HG02870 (cell line): ENCODE measurements at regions not wholly inside any gene's neighbourhood (a gene's known extent, or its start where the extent isn't known, plus 50 kb on each side); places are given as distances from the start of the nearest gene placed in this dataset.
A peak's percentile ranks its signal among the peaks of the same experiment; 100 is the strongest.

Experiments
- ATAC-seq: cut with Tn5 transposase; IDR thresholded peaks from one replicate; pipeline ENCODE4 v1.9.1; 2021; ENCODE audit warnings: mild to moderate bottlenecking, moderate library complexity; ENCODE audit not compliant: unreplicated experiment

DNA sequence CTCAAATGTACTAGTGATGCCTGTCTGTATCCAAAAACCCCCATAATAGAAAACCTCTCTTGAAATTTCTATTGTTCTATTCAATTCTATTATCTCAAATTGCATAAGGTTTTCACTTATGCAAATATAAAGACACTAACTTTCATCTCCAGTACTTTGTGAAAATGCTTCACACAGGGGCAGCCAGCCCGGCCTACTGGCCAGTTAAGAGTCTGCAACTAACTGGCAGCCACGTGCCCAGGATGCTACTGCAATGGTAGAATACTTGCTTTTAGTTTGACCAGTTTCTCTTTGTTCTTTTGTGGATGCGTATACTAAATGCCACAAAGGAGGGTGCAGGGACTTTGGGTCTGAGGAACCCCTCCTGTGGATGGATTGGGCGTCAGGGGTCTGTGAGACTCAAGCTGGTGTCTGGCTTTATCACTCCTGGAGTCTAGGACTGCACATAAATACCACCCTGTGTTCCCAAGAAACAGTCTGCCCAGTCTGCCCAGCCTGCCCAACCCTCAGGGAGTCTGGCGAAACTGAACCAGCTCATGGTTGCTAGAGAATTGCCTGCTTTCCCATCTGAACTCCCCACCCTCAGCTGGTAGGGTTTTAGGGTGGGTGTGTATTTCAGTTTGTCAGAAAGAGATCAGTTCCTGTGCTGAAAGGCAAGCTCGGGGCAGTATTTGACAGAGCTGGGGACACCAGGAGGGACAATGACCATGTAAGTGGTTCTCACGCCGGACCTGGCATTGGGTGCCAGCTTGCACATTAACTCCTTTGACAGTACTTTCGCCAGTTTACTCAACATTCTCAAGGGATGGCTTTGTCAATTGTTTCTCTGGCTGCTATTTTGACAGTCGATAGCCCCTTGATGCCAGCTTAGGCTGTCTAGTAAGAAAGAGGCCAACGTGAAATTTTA is 558.2 kb upstream of the JAG1 start:
- no peak for ATAC-seq

DNA sequence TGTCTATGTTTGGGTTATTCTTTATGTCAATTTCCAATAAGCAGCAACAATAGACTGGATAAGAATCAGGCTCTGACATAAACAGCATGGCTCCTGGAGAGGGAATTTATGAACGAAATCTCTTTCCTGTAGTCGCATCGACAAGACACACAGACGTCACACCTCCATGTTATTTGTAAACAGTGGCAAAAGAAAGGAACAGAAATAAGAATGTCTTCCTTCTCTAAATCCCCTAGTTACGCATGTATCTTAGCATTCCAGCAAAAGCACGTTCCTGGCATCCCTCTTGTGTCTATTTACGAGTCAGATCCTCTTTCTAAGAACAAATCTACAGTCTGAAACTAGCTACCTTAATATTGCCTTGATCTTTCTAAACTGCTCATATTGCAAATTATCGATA is 559.1 kb upstream of the JAG1 start:
- no peak for ATAC-seq

DNA sequence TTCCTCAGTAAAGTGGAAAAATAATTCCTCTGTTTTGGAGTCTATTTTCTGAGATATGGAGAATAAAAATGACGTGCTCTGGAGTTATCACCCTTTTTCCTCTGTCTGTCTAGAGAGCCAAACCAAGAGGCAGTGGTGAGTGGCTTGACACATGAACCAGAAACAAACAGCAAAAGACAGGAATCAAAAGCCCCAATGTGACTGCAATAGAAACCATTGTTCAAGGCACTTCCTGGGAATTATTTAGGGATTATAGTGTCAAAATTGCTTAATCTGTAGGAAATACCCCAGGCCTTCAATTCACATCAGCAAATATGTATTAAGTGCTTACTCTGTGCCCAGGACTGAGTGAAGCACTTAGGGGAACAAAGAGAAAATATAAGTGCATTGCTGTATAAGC is 560.4 kb upstream of the JAG1 start:
- ATAC-seq, result no peak

DNA sequence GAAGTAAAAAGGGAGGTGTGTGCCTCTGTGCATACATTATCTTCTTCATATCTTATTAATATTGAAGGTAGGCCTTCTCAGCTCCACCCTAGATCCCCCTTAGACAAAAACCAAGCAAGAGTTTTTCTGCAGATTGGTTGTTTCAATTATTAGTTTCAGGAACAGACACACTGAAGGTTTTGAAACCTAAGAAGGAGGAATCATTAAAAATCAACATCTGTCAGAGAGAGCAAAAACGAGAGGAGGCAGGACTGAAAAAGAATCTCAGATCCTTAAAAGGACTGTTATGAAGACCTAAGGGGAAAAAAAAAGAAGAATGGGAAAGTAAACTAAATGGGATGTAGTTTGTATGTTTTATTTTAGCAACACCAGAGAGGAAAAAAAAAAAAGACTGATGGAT is 560.8 kb upstream of the JAG1 start:
- no peak for ATAC-seq

DNA sequence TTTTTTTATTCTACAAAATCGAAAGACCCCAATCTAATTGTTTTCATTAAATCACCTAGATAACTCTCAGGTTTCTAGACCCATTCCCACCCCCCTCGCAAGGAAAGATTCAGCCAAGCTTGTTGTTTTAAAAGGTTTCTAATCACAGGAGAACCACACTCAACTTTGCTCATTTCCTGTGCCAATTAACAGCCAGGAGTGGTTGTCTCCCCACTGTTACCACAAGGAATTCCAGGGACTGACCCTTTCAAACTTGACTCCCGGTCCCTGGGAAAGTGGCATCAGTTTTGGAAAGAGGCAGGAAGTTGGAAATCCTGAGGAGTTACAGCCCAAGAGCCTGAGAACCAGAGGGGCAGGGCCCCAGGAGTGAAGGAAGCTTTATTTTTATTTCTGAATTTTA is 561.3 kb upstream of the JAG1 start:
- ATAC-seq, result no peak

DNA sequence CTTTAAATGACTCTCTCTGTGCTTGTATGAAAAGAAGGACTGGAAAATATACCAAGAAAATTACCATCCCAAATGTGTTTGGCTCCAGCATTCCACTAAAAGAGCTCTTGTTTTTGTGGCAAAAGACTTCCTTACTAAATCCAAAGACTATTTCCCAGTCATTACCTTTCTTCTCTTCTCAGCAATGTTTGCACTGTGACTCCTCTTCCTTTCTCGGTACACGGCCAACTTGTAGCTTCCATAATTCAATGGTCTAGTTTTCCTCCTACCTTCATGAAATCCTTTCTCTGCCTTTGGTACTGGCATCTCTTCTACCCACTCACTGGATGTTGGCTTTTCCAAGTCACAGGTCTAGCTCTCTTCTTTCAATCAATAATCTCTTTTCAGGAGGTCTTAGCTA is 568.5 kb upstream of the JAG1 start:
- ATAC-seq, result no peak

DNA sequence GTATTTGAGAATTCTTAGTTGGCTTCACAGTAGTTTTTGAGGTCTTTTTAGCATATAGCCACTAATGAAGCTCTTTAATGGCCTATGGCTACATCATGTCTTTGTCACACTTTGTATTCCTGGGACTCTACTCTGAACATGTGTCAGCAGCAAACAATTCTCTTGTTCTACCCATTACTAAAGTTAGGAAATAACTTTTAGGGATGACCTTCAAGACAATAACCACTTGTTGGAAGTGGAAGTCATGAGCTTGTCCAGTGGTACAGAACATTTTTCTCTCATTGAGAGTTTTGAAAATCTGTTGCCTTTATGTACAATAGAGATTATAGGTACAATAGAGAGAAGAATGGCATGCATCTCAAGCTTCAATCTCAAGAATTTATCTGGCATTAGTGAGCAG is 571.6 kb upstream of the JAG1 start:
- ATAC-seq, result no peak

DNA sequence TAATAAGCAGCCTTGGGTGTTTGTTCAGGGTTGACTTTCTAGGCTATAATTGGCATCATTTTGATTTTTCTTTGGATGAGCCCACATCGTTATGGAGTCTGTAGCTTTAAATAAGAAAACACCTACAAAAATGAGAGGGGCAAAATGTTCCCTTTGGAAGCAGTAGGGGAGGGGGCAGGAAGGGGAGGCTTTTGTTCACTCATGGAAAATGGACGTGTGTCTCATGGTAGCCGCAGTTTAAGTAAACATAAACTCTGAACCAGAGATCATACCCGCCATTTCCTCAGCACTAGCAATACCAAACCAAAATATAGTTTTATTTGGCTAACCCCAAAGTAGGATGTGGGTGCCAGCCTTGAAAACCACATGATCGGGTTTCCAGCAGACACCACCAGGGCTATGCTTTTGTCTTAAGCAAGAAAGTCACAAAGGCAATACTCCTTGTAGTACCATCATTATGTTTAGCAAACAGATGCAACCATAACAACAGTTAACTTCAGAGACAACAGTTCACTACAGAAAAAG is 572.5 kb upstream of the JAG1 start:
- ATAC-seq, result no peak

DNA sequence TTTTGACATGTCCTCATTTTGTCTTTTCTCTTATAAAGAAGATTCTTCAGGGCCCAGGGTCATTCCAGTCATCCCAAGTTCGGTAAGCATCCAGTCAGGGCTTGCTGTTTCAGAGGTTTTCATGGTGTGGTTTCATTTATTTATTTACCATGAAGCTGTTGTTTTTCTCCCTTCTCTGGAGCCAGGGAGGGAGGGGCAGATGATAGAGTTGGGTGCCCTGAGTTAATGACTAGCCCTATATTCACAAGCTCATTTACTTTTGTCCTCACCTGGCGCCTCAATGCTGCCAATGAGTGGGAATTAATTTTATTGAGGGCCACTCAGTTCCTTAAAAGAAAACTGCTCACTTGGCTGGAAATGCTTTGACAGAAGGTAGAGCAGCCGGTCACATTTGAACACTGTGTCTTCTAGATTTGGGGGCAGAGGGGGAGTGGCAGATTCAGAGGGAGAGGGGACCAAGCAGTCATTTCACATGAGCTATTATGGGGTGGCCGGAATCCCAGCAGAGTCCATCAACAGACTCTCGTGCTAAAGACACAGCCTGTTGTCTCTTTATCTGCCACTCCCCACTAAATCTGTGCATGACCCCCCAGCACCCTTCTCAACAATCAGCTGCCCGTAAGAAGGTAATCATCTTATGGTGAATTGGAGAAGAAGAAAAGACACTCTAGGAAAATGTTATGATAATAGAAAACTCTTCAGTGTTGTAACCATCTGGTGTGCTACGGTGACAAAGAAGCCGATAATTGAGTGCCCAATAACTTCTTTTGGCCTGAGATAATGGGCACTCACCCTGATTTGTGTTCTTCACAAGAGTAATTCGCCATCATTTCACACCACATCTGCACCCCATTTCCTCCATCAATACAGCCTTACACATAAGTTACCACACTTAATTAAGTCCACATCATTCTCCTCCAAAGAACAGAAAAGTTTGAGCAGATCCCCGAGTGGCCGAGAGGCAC is 573.5 kb upstream of the JAG1 start:
- ATAC-seq, result no peak

DNA sequence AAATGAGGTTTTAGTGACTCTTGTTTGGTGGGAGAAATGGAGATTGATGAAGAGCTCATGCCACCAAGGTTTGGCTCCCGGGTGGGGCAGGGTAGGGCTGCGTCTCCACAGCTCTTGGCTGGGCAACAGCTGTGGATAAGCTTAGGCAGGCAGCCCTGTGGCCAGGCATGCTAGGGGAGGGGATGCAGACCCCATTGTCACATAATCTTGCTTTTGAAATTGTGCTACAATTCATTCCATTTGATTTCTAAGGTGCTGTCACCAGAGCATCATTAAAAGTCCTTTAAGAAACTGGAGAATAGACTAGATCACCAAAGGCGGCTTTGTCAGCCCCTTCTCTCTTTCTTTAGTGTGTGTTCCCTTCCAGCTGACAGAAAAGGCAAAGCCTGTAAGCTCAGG is 574.2 kb upstream of the JAG1 start:
- ATAC-seq, result no peak

DNA sequence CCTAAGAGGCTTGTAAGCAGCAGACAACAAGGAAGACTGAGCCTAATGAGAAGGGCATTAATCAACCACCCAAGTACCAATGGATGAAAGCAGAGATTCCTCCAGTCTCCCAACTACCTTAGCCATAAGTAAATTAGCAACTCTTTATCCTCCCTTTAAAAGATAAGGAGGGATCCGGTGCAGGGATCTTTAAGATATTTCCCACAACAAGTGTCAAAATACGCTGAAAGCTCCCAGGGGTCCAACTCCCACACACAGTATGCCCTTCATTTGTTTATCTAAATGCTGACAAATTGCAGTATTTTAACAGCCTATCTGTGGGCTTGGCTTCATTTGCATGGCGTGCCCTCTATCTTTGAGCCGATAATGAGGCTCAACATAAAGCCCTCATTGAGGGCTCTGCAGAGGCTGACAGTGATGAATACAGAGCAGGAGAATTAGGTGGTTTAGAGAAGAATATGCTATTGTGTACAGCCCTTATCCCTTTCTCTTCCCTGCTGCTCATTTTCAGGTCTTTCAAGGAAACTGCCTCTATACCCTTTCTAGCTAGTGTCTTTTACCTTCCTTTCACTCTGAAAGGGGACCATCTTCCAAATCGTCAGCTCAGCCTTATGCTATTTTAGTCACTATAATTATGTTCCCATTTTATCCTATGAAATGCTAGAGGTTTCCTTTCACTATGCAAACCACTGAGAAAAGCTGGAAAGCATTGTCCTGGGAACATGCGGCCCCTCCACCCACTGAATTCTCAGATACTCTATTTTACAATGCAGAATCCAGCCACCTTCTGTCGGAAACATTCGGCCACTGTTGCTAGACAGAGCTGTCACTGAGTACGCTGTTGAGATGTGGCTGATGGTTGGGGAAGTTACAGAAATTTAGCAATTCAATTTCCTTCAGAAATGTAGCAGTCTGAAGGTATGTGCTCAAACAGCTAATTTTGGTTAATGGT is 575.2 kb upstream of the JAG1 start:
- no peak for ATAC-seq

DNA sequence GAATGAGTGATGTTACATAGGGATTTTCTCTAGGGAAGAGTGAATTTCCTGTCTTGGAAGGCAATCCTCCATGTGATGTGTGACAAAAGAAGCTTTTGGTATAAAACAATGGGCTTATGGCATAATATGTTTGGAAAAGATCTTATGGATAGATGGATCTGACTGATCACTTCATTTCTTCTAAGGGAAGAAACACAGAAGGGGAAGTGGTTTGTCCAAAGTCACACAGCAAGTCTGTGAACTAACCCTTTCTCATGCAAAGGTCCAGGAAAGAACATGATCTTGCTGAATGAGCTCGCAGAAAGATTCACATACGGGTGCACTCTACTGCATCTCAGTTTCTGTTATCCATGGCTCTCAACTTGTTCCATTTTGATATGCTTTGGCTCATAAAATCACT is 575.9 kb upstream of the JAG1 start:
- no peak for ATAC-seq

DNA sequence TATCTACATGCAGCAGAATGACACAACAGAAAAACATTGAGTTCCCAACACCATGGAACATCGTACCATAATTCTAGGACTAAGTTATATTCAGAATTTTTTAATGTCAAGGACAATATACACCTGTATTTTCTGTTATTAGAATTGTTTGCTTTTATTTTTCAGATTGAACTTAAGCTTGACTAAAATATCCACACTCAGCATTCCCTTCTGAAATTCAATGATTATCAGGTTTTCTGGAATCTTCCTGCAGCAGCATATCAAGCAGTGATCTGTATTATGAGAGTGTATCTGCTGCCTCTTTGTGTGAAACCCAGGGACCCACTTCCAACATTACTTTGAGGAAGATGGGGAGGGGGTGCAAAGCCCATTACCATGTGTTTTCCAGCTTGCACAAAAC is 578.6 kb upstream of the JAG1 start:
- ATAC-seq, result no peak

DNA sequence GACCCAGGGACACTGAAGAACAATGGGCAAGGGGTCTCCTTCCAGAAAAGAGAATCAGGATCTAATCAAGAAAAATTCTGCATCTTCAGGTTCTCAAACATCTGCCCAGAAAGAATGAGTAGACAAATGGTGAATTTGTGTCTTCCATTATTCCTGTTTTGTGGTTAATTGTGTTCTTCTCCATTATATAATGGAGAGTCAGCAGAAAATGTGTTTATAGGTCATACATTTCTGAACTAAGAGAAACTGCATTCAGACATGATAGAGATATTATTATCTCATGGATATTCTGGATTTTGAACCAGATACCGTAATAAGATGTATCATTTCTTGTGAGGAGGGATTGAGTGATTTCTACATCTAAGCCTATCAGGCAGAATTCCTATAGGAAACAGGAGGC is 581.7 kb upstream of the JAG1 start:
- no peak for ATAC-seq

DNA sequence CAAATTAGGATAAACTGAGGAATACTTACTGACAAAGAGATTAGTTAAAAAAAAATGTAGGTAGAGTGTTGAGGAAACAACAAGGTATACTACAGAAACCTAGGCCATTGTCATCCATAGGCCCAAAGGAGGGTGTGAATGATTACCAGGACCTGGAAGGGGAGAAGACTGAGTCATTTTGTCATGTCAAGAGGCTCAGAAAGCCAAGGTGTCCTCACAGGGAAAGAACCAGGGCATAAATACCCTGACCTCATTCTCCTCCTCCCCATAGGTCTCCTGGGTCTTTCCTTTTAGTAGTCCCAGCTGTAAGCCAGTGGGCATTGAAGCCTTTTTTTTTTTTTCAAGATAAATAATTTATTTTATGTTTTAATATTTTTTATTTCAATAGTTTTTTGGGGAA is 582.1 kb upstream of the JAG1 start:
- ATAC-seq, result no peak

DNA sequence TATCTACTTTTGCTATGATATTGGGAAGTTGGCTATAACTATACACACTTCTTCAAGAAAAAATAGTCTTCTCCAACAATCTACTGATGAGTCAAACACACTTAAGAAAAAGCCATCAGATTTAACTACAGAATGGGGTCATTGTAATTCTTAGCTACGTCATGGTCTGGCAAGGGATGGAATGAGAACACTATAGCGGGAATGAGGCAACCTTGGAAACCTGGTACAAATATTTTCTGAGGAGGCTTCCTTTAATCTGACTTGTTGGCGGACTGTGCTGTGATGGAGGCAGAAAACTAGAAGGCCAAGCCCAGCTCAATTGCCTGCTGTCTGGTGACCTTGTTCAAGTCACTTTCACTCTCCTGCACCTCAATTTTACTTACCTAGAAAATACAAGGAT is 586.8 kb upstream of the JAG1 start:
- ATAC-seq, result no peak

DNA sequence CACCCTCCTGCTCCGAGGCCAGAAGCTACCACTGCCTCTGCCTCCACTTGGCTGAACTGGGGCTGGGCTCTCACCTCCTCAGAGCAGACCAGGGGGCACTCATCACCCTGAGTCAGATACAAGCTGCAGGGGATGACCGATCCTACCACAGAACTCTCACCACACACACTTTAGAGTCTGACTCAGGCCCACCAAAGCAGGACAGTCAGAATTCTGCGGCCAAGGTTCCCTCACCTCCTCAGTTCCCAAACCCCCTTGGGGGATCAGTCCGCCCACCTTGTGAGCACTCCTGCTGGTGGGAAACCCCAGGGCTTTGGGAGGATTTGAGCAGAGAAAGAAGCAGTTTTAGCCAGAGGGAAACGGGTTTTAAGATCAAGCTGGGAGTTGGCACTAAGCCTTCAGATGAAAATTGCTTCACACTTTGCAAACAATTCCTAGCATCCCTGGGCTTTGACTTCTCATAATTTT is 587.8 kb upstream of the JAG1 start:
- peak; percentile 55 for ATAC-seq

DNA sequence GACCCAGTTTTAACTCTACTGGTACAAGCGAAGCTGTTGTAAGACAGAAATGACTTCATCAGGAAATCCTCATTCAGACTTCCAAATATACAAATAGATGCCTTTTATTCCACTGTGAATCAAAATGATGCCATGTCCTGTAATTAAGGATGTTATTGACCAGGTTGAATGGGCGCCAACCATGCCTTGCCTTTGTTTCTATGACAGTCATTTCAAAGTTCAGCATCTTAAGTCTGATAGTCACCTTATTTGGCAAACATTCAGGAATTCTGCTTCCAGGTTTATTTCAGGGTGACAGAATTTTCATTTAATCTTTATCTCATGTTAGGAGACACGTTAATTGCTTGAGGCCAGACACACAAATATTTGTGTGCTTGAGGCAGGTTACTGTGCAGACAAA is 592.8 kb upstream of the JAG1 start:
- ATAC-seq, result no peak

DNA sequence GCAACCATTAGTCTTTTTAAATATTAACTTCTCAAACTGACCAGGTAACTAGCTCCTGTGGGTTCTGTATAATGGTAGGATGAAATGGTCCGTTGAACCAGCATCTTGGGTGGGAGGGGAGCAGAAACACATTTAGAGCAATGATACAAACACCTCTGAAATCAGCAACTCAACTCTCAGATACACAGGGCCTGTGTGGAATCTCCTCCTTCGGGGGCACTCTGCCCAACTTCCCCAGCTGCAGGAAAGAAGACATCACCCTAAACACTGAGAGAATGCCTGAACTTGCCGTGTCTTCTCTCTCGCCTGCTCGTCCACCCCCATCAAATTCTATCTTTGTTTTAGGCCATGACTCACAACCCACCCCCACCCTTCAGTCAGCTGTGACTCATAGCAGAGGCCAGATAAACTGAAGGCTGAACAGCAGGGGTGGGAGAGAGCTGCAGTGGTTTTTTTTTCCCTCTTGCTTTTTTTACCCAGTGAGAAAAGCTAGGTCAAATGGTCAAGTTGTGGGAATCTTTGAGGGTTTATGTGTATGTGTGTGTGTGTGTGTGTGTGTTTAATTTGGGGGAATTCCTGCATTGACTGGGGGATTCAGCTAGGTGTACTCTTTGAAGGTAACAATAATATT is 593.4 kb upstream of the JAG1 start:
- ATAC-seq, result peak; percentile 68

DNA sequence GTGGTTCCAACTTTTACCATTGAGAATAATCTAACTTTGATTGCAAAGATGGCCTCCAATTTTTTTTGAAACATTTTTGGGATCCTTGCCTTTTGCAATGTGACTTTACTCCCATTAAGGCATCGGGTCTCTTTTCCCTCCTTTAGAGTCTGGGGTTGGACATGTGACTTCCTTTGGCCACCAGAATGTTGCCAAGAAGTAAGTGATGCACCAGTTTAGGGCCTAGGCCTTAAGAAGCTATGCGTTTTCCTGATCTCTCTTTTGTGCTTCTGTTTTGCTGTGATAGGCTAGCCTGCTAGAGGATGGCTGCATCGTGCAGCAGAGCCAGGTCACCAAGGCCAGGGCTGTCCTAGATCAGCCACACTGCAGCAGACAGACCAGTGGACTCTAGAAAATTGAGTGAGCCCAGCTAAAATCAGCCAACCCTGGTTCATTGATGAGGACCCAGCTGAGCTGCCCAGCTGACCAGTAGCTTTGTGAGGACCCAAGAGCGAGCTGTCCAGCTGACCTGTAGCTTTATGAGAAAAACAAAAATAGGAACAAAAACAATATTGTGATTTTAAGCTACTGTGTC is 594.0 kb upstream of the JAG1 start:
- ATAC-seq, result no peak
